Epidermal melanocyte (primary cell): ENCODE measurements at regions not wholly inside any gene's neighbourhood (a gene's known extent, or its start where the extent isn't known, plus 50 kb on each side); places are given as distances from the start of the nearest gene placed in this dataset.

Source experiments
- DNase-seq: peaks from one replicate; pipeline ENCODE4 v3.0.0; 2011; ENCODE audit warnings: low spot score; ENCODE audit not compliant: insufficient read length

GRCh38 chr7:22676385-22676784 lies 50.6 kb upstream of the IL6 start:
- no peak for DNase-seq

DNA sequence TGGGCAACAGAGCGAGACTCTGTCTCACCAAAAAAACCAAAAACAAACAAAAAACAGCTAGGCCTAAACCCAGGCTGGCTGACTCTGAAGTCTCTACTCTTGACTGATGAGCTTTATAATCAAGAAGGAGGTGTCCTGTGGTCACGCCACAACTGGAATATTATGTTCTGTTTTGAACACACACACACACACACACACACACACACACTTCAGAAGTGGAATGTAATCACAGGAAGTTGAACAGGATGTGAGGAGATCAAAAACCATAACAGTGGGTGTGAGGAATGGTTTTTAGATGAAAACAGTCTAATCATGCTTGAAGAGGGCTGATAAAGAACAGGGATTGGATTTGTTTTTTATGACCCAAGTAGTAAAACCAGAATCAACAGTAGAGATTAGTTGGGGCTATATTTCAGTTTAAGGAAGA lies 51.1 kb upstream of the IL6 start:
- no peak for DNase-seq

- DNase-seq, result no peak
These were observed 51.6 kb upstream of the IL6 start for GRCh38 chr7:22675421-22675820.

- no peak for DNase-seq
These were observed 53.9 kb upstream of the IL6 start for GRCh38 chr7:22672846-22673680.

DNA sequence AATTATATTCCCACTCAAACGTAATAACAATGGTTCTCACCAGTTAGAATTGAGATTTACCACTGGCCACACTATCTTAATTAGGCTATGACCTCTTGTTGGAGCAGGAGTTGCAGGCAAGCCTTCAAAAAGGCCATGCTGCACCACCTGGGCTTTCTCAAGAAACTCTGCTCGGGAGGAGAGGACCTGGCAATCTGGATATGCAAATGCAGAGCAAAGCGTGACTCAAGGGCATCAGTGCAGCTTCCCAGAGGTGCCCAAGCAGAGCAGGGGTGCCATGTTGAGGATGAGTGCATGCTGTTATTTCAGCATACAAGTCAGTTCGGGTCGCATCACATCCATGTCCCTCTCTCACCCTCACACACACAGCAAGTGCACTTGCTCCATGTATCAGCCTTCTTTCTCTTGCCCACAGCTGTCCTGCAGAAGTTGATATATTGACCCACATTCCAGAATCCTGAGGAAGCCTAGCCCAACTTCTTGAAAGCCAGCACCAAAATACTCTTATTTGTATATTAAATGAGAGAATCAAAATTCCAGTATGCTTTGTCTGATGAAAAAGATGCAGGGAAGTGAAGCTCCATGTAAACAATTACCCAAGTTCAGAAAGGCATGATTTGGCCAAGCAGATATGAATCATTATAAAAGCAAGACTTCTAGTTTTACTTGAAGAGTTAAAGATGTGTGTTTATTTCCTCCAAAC lies 55.7 kb upstream of the IL6 start:
- no peak for DNase-seq

DNA sequence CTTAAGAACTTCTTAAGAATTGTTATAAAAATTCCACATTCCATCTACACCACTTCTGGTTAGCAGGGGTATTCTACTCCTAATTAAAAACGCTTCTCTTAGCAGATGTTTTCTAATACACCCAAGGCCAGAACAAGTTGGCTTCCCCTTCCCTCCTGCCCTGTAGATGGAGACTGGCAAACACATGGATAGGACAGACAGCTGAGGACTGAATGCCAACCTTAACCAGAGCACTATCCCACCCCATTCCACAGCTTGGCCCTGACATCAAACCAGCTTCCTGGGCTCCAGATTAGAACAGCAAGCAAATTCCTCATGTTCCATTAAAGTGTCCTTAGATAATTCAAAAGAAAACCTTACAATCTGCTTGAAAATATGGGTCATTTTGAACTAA lies 56.6 kb upstream of the IL6 start:
- no peak for DNase-seq

GRCh38 chr7:22669692-22670421 lies 57.1 kb upstream of the IL6 start:
- DNase-seq, result no peak

GRCh38 chr7:22668971-22669401 lies 58.0 kb upstream of the IL6 start:
- no peak for DNase-seq

DNA sequence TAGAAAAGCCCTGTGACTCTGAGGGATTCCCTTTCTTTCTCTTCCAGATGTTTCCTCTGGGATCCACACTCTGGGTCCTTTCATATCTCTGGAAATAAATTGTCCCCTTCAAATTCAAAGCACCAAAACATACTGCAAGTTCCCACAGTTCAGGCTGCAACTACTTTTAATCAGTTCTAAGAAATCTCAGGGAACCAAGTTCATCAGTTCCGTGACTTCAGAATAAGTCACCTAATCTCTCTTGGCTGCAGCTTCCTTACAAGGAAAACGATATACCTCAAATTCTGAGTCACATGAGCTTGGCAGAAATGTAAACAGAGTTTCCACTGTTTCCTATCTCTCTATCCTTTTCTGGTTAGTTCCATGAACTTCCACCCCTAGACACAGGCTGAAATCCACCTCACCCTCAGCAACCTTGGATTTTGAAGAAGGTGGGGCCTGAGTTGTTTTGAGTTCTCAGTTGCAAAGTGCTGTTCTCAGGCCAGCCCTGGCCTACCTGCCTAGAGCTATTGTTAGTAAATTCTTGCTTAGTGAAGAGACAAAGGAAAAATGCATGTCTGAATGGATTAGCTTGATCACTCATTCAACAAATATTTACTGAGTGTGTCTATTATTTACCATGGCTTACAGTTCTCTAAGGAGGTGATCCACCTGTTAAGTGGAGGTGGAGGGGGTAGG lies 59.3 kb upstream of the IL6 start:
- DNase-seq, result no peak

DNA sequence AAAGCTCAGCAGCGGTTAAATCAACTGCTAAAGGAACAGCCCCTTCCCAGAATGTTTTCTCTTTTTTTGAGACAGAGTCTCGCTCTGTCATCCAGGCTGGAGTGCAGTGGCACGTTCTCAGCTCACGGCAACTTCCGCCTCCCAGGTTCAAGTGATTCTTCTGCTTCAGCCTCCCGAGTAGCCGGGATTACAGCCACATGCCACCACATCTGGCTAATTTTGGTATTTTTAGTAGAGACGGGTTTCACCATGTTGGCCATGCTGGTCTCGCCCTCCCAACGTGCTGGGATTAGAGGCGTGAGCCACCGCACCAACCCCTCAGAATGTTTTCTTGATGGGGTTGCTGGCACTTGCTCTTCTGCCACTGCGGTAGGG lies 59.8 kb upstream of the IL6 start:
- DNase-seq, result no peak

DNA sequence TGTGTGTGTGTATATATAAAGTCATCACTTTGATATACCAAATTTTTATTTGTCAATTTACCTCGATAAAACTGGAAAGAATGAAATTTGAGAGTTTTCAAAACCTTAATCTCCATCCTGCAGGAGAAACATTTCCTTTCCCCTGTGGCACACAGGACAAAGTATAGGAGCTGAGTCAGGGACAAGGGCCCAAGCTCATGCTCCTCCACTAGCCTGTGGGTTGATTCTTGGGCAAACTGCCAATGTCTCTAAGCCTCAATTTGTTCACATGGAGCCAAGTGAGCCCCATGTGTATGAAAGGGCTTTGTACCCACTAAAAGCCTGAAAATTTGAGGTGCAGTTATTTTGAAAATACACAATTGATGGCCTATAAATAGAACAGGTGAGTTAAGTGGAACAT lies 60.3 kb upstream of the IL6 start:
- no peak for DNase-seq

DNA sequence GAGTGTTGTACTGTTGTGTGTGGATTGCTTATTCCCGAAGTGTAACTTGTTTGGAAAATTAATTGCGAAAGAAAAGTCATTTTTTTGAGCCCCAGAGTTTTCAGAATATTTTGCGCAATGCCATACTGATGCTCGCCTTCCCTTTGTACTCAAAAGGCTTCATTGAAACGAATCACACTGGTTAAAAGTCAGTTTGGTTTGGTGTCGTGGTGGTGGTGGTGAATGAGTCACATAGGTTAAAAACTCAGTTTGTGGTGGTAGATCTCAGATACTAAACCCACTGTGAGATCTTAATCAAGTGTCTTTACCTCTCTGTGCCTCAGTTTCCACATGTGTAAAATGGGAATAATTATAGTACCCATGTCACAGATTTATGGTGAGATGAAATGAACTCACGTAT lies 61.1 kb upstream of the IL6 start:
- no peak for DNase-seq

- DNase-seq, result no peak
These were observed 61.8 kb upstream of the IL6 start for GRCh38 chr7:22664988-22665798.

GRCh38 chr7:22663721-22664120 lies 63.3 kb upstream of the IL6 start:
- no peak for DNase-seq

GRCh38 chr7:22663357-22663718 lies 63.7 kb upstream of the IL6 start:
- DNase-seq, result no peak

GRCh38 chr7:22662556-22663356 lies 64.2 kb upstream of the IL6 start:
- DNase-seq, result no peak

DNA sequence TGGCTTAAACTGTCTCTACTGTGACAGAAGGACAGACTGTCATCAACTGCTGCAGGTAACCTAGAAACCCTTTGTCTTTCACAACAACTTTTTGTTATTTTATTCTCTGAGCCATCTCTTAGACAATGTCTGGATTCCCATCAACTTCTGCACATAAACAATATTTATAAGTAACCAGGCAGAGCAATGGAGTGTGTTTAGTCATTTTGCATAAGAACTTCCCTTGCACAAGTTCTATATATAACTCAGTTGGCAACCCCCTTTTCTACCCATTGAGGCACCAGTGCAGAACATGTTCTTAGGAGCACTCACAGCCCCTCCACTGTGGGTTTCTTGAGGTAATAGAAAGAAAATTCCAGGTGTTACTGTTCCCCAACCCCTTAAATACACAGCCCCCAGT lies 65.0 kb upstream of the IL6 start:
- no peak for DNase-seq

DNA sequence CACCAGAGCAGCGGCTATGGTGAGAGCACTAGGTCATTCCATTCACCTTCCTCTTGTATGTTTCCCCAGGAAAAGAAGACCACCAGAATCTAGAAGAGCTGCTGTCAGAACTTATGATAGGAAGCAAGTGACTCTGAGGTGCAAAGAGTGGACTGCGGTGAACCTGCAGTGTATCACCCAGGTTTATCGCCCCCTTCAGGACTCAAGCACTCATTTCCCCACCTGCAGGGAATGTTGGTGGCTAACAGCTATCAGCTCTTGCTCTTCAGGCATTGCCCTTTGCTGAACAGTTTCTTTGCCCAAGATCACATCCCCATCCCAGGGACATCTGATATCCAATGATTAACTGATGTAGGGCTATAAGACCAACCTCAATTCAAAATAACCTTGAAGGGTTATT lies 66.3 kb upstream of the IL6 start:
- DNase-seq, result no peak

GRCh38 chr7:22660293-22660692 lies 66.7 kb upstream of the IL6 start:
- no peak for DNase-seq

GRCh38 chr7:22659741-22660140 lies 67.3 kb upstream of the IL6 start:
- DNase-seq, result no peak
